Nucleus accumbens (tissue), 56 donors: ENCODE measurements at regions not wholly inside any gene's neighbourhood (a gene's known extent, or its start where the extent isn't known, plus 50 kb on each side); places are given as distances from the start of the nearest gene placed in this dataset.
"Not testable (repeated sequence)": the region's sequence is repeated elsewhere in the genome, so short reads cannot be mapped to it uniquely, and the experiment has no call there.

Experiments used
- DNase-seq, 56 donors: peaks; one replicate each; lab custom pipeline; 2025; lab: John Stamatoyannopoulos, UW

GRCh38 chr10:3339121-3339520 is 166.5 kb upstream of the PITRM1 start:
- DNase-seq: no peak

- DNase-seq: no peak
Measured at GRCh38 chr10:3337741-3338140, 165.2 kb upstream of the PITRM1 start.

- no peak for DNase-seq
Measured at GRCh38 chr10:3336673-3337293, 164.2 kb upstream of the PITRM1 start.

- DNase-seq: no peak
Measured at GRCh38 chr10:3333426-3333825, 160.8 kb upstream of the PITRM1 start.

GRCh38 chr10:3331690-3332230 is 159.2 kb upstream of the PITRM1 start:
- no peak for DNase-seq

- DNase-seq: peak in 1 of 56 donors; percentile 16
Measured at GRCh38 chr10:3331187-3331586, 158.6 kb upstream of the PITRM1 start.

- peak in 1 of 56 donors; percentile 11 for DNase-seq
Measured at GRCh38 chr10:3330663-3331062, 158.1 kb upstream of the PITRM1 start.

- DNase-seq: no peak
Measured at GRCh38 chr10:3325954-3326750, 153.6 kb upstream of the PITRM1 start.

- DNase-seq: no peak
Measured at GRCh38 chr10:3324612-3325038, 152.0 kb upstream of the PITRM1 start.

- peak in 1 of 56 donors; percentile 30 for DNase-seq
Measured at GRCh38 chr10:3323865-3324498, 151.4 kb upstream of the PITRM1 start.

GRCh38 chr10:3321123-3321522 is 148.5 kb upstream of the PITRM1 start:
- DNase-seq: no peak

GRCh38 chr10:3319811-3320226 is 147.2 kb upstream of the PITRM1 start:
- DNase-seq: no peak

GRCh38 chr10:3318480-3318807 is 145.9 kb upstream of the PITRM1 start:
- not testable (repeated sequence) for DNase-seq

- not testable (repeated sequence) for DNase-seq
Measured at GRCh38 chr10:3317553-3318479, 145.2 kb upstream of the PITRM1 start.

- DNase-seq: not testable (repeated sequence)
Measured at GRCh38 chr10:3314445-3315085, 142.0 kb upstream of the PITRM1 start.

GRCh38 chr10:3313784-3314444 is 141.3 kb upstream of the PITRM1 start:
- DNase-seq: peak in 1 of 56 donors; percentile 4

GRCh38 chr10:3312403-3312940 is 139.9 kb upstream of the PITRM1 start:
- DNase-seq: no peak

GRCh38 chr10:3310016-3310784 is 137.6 kb upstream of the PITRM1 start:
- peak in 3 of 56 donors; percentile 4 to 14 (median 13) for DNase-seq
